K562 (cell line): ENCODE measurements at regions not wholly inside any gene's neighbourhood (a gene's known extent, or its start where the extent isn't known, plus 50 kb on each side); places are given as distances from the start of the nearest gene placed in this dataset.

Source experiments
- ATAC-seq: fragments of 200-7000 bp; cut with Tn5 transposase; 3 replicates; pipeline ENCODE4 v1.9.1; 2020; ENCODE audit warnings: moderate library complexity
- BruUV-seq: library from RNA; stranded (reverse); fragments of 400-500 nt; replicated peaks from 2 replicates; lab custom pipeline; 2021; lab: Mats Ljungman, UMichigan
- CTCF ChIA-PET: fragments of 300-600 bp; formaldehyde crosslinking; extraction: SDS; loops from one replicate; lab custom pipeline; 2021; ENCODE audit warnings: low intra/inter-chr PET ratio; lab: Yijun Ruan, JAX
- POLR2A ChIA-PET: fragments of 300-600, 350-650 bp; sonication (Branson Sonifier 250); formaldehyde crosslinking; extraction: SDS; loops from one replicate; lab custom pipeline; 2021; ENCODE audit warnings: antibody characterized with exemption, inconsistent platforms; lab: Yijun Ruan, JAX
- DNase-seq, 4 experiments: peaks; one replicate each; pipeline versions ENCODE4 v3.0.0 to v3.0.0-alpha.2; 2011 to 2018; ENCODE audit warnings: low spot score in 3 of 4, mixed read lengths in 3 of 4; ENCODE audit errors: extremely low read depth in 1 of 4
- FAIRE-seq: peaks from 2 replicates; lab custom pipeline; 2011; peaks lifted over from hg19 to GRCh38; lab: Jason Lieb, UNC
- H2AFZ ChIP-seq: 2 replicates; pipeline ENCODE4 v1.6.0; 2011; ENCODE audit warnings: low read depth, low read length, control low read depth, inconsistent platforms
- H3K27ac ChIP-seq: fragments of 200-600 bp; 3 replicates; pipeline ENCODE4 v1.8.0; 2011; ENCODE audit warnings: low read depth, mild to moderate bottlenecking, control low read depth, inconsistent platforms, low read length, moderate library complexity, mixed read lengths; ENCODE audit errors: extremely low read depth
- H3K27me3 ChIP-seq, 2 experiments: fragments of 300-600 bp in 1 of 2; 2 replicates in 1 of 2; 3 replicates in 1 of 2; pipeline versions ENCODE4 v1.6.0 to v1.8.0; 2011; ENCODE audit warnings: inconsistent platforms in 2 of 2, low read length in 2 of 2, mild to moderate bottlenecking in 1 of 2, mixed read lengths in 1 of 2, moderate library complexity in 1 of 2; ENCODE audit not compliant: control insufficient read depth in 2 of 2, insufficient read depth in 2 of 2
- H3K36me3 ChIP-seq: fragments of 300-600 bp; 3 replicates; pipeline ENCODE4 v1.8.0; 2011; ENCODE audit warnings: mild to moderate bottlenecking, low read length, inconsistent platforms; ENCODE audit not compliant: control insufficient read depth, insufficient read depth
- H3K4me1 ChIP-seq, 2 experiments: fragments of 200-600 bp in 1 of 2; replicated peaks in 1 of 2; 2 replicates in 1 of 2; 3 replicates in 1 of 2; pipeline versions ENCODE4 v1.5.1 to v1.8.0; 2011; ENCODE audit warnings: inconsistent platforms in 2 of 2, low read length in 2 of 2, mild to moderate bottlenecking in 1 of 2, mixed read lengths in 1 of 2, moderate library complexity in 1 of 2; ENCODE audit not compliant: control insufficient read depth in 2 of 2, insufficient read depth in 2 of 2
- H3K4me2 ChIP-seq: 2 replicates; pipeline ENCODE4 v1.6.1; 2011; ENCODE audit warnings: low read length, control low read depth, inconsistent platforms, mixed read lengths; ENCODE audit not compliant: insufficient read depth
- H3K4me3 ChIP-seq: fragments of 200-600 bp; sonication (generic), shearing (Covaris generic); 2 replicates; pipeline ENCODE4 v1.5.1; 2016; ENCODE audit warnings: control low read depth, inconsistent platforms
- H3K79me2 ChIP-seq: fragments of 200-600 bp; 3 replicates; pipeline ENCODE4 v1.8.0; 2011; ENCODE audit warnings: low read length, inconsistent platforms; ENCODE audit not compliant: control insufficient read depth, insufficient read depth
- H3K9ac ChIP-seq, 2 experiments: 2 replicates each; pipeline versions ENCODE4 v1.6.0 to v1.6.1; 2011; ENCODE audit warnings: low read depth in 2 of 2, low read length in 2 of 2, control low read depth in 1 of 2, inconsistent platforms in 1 of 2, mild to moderate bottlenecking in 1 of 2, mixed read lengths in 1 of 2; ENCODE audit not compliant: insufficient read depth in 1 of 2
- H3K9me1 ChIP-seq: one replicate; pipeline ENCODE4 v1.6.0; 2011; ENCODE audit warnings: inconsistent platforms, mild to moderate bottlenecking, low read length, moderate library complexity; ENCODE audit not compliant: control insufficient read depth, insufficient read depth
- H3K9me3 ChIP-seq: replicated peaks from 2 replicates; pipeline ENCODE4 v1.5.1; 2011; ENCODE audit warnings: low read depth, low read length, inconsistent platforms; ENCODE audit not compliant: control insufficient read depth, insufficient read depth
- H4K20me1 ChIP-seq: replicated peaks from 2 replicates; pipeline ENCODE4 v1.6.1; 2011; ENCODE audit warnings: low read length, inconsistent platforms, mixed read lengths; ENCODE audit not compliant: control insufficient read depth, insufficient read depth
- COPS2 ChIP-seq: fragments of 450-650 bp; conservative IDR thresholded peaks from 2 replicates; pipeline ENCODE4 v1.6.1; 2016; ENCODE audit warnings: mild to moderate bottlenecking, moderate library complexity
- GATA2 ChIP-seq: sonication (generic); formaldehyde crosslinking; IDR thresholded peaks from 2 replicates; pipeline ENCODE4 v1.4.0; 2020; ENCODE audit warnings: mild to moderate bottlenecking, missing genetic modification reagents
- HOMEZ ChIP-seq: fragments of 250-450 bp; sonication (Bioruptor Pico); IDR thresholded peaks from 2 replicates; pipeline ENCODE4 v1.4.0; 2020; ENCODE audit warnings: mild to moderate bottlenecking, moderate library complexity
- RBM15 ChIP-seq: fragments of 200-400 bp; formaldehyde crosslinking; IDR thresholded peaks from 2 replicates; pipeline ENCODE4 v1.6.1; 2018; ENCODE audit warnings: mild to moderate bottlenecking, low read length, moderate library complexity; ENCODE audit not compliant: insufficient read depth
- THAP7 ChIP-seq: fragments of 250-450 bp; sonication (Bioruptor Pico); IDR thresholded peaks from 2 replicates; pipeline ENCODE4 v1.5.0; 2021
- U2AF1 ChIP-seq: fragments of 200-400 bp; formaldehyde crosslinking; optimal IDR thresholded peaks from 2 replicates; pipeline ENCODE3; 2017; ENCODE audit warnings: mild to moderate bottlenecking, low read depth, low read length, moderate library complexity
- ZBTB33 ChIP-seq: sonication (generic); formaldehyde crosslinking; IDR thresholded peaks from 2 replicates; pipeline ENCODE4 v1.8.1; 2023; ENCODE audit warnings: mild to moderate bottlenecking, missing genetic modification reagents
- ZFP91 ChIP-seq: sonication (generic); formaldehyde crosslinking; IDR thresholded peaks from 2 replicates; pipeline ENCODE4 v1.8.0; 2022; ENCODE audit warnings: mild to moderate bottlenecking, missing genetic modification reagents
- ZNF124 ChIP-seq: sonication (generic); formaldehyde crosslinking; IDR thresholded peaks from 2 replicates; pipeline ENCODE4 v1.8.1; 2022; ENCODE audit warnings: missing genetic modification reagents
- ZNF347 ChIP-seq: fragments of 450-650 bp; formaldehyde crosslinking; IDR thresholded peaks from 2 replicates; pipeline ENCODE4 v1.4.0; 2020; ENCODE audit warnings: low read depth, mild to moderate bottlenecking, moderate library complexity
- ZSCAN32 ChIP-seq: fragments of 450-650 bp; formaldehyde crosslinking; IDR thresholded peaks from 2 replicates; pipeline ENCODE4 v1.4.0; 2020; ENCODE audit warnings: mild to moderate bottlenecking, moderate library complexity
- WGBS: fragments of 100-300 bp; shearing (Covaris generic); methylation state at CpG from one replicate; pipeline ENCODE4 v1.1.6; 2016; ENCODE audit warnings: low coverage, mixed read lengths; ENCODE audit not compliant: insufficient coverage; ENCODE audit errors: missing lambda C conversion rate; 5-methylcytosine and 5-hydroxymethylcytosine counted together
- in situ Hi-C: fragments of 300-500 bp; cut with MboI; formaldehyde crosslinking; loops from 4 replicates; pipeline ENCODE4 v1.15.0; 2018; ENCODE audit warnings: inconsistent platforms, mixed read lengths
- intact Hi-C: fragments of 100-400 bp; cut with micrococcal nuclease; formaldehyde crosslinking; loops from 2 replicates; pipeline ENCODE4 v1.14.2; 2022

GRCh38 chr2:4356109-4356508 is 652.7 kb downstream of the DCDC2C start:
- TF ChIP-seq ZFP91 (CRISPR knock-in tag) = no peak
- TF ChIP-seq, all 486 proteins: peak for 0
- DNase-seq (no peak), ATAC-seq (no peak), FAIRE-seq (no peak)
- no peaks in the 10 kb centered on the region for H4K20me1 ChIP-seq
- WGBS = 7% methylated on average over 3 of the region's 3 CpGs
- H3K4me3 ChIP-seq = no peak overlapping the region
- no peaks in the 10 kb centered on the region for H3K4me1 ChIP-seq
- CTCF ChIA-PET = no interaction called here
- no TSS peak for BruUV-seq
- H3K79me2 ChIP-seq = no peaks in the 10 kb centered on the region
- no peak overlapping the region for H3K4me2 ChIP-seq
- no peaks in the 10 kb centered on the region for H3K36me3 ChIP-seq
- POLR2A ChIA-PET = no interaction called here
- H3K27me3 ChIP-seq = no peaks in the 10 kb centered on the region
- H2AFZ ChIP-seq = no peak overlapping the region
- no peaks in the 10 kb centered on the region for H3K9me1 ChIP-seq
- H3K27ac ChIP-seq = no peak overlapping the region
- H3K9me3 ChIP-seq = no peaks in the 10 kb centered on the region; the same call in 1 of the 2 replicates
- in situ Hi-C loops (no loop called here), intact Hi-C loops (no loop called here)
- no peak overlapping the region for H3K9ac ChIP-seq

GRCh38 chr2:4356541-4356940 is 653.2 kb downstream of the DCDC2C start:
- H3K27me3 ChIP-seq = no peaks in the 10 kb centered on the region
- TF ChIP-seq ZNF124 (CRISPR knock-in tag) = no peak
- TF ChIP-seq COPS2 = no peak
- no peak for TF ChIP-seq HOMEZ
- no peak for TF ChIP-seq ZBTB33 (CRISPR knock-in tag)
- TF ChIP-seq ZSCAN32 = no peak
- TF ChIP-seq THAP7 (CRISPR knock-in tag) = no peak
- TF ChIP-seq ZNF347 (CRISPR knock-in tag) = no peak
- TF ChIP-seq GATA2 (CRISPR knock-in tag) = no peak
- TF ChIP-seq U2AF1 = no peak
- TF ChIP-seq RBM15 = no peak

More at GRCh38 chr2:4356541-4356940, 653.2 kb downstream of the DCDC2C start:
- FAIRE-seq = no peak
- intact Hi-C loops = no loop called here
- Histone ChIP-seq H3K79me2 (no peaks in the 10 kb centered on the region), H3K4me1 (no peaks in the 10 kb centered on the region), H3K4me3 (no peak overlapping the region), H3K9me3 (no peaks in the 10 kb centered on the region; the same call in 1 of the 2 replicates), H4K20me1 (no peaks in the 10 kb centered on the region), H3K4me2 (no peak overlapping the region), H3K36me3 (no peaks in the 10 kb centered on the region), H2AFZ (no peak overlapping the region), H3K27ac (no peak overlapping the region), H3K9ac (no peak overlapping the region), H3K9me1 (no peaks in the 10 kb centered on the region)
- in situ Hi-C loops = no loop called here
- no peak for DNase-seq
- ChIA-PET CTCF (no interaction called here), POLR2A (no interaction called here)
- BruUV-seq = no TSS peak
- 0% methylated on average over 1 of the region's 1 CpG for WGBS
- ATAC-seq = no peak
